ENCODE measurements at regions not wholly inside any gene's neighbourhood (a gene's known extent, or its start where the extent isn't known, plus 50 kb on each side); places are given as distances from the start of the nearest gene placed in this dataset.
A peak's percentile ranks its signal among the peaks of the same experiment; 100 is the strongest.

GRCh38 chr1:244224487-244225430 is 173.7 kb downstream of the ZBTB18 start:
- DNase-seq: no peak

GRCh38 chr1:244226435-244226834 is 175.4 kb downstream of the ZBTB18 start:
- DNase-seq: no peak

GRCh38 chr1:244230470-244230869 is 179.4 kb downstream of the ZBTB18 start:
- DNase-seq: no peak

GRCh38 chr1:244231193-244231571 is 180.1 kb downstream of the ZBTB18 start:
- no peak for DNase-seq

GRCh38 chr1:244231572-244232315 is 180.7 kb downstream of the ZBTB18 start:
- no peak for DNase-seq

GRCh38 chr1:244234009-244234643 is 183.0 kb downstream of the ZBTB18 start:
- DNase-seq: no peak

- DNase-seq: no peak
Measured at GRCh38 chr1:244235157-244235556, 184.1 kb downstream of the ZBTB18 start.

- no peak for DNase-seq
Measured at GRCh38 chr1:244236101-244236500, 185.0 kb downstream of the ZBTB18 start.

- no peak for DNase-seq
Measured at GRCh38 chr1:244236721-244237120, 185.6 kb downstream of the ZBTB18 start.

GRCh38 chr1:244237445-244237844 is 186.4 kb downstream of the ZBTB18 start:
- DNase-seq: no peak

- DNase-seq: no peak
Measured at GRCh38 chr1:244239261-244239770, 188.2 kb downstream of the ZBTB18 start.

- DNase-seq: peak; percentile 57
Measured at GRCh38 chr1:244241438-244241837, 190.4 kb downstream of the ZBTB18 start.

GRCh38 chr1:244242446-244242845 is 191.4 kb downstream of the ZBTB18 start:
- DNase-seq: no peak

GRCh38 chr1:244246334-244246733 is 195.3 kb downstream of the ZBTB18 start:
- no peak for DNase-seq

GRCh38 chr1:244248426-244248825 is 197.3 kb downstream of the ZBTB18 start:
- DNase-seq: no peak

GRCh38 chr1:244252211-244252610 is 199.5 kb downstream of the ADSS2 start:
- no peak for DNase-seq

GRCh38 chr1:244254467-244254866 is 197.2 kb downstream of the ADSS2 start:
- no peak for DNase-seq

GRCh38 chr1:244255426-244255965 is 196.2 kb downstream of the ADSS2 start:
- DNase-seq: no peak

GRCh38 chr1:244256086-244256676 is 195.5 kb downstream of the ADSS2 start:
- DNase-seq: peak; percentile 29

- no peak for DNase-seq
Measured at GRCh38 chr1:244264163-244264562, 187.5 kb downstream of the ADSS2 start.

GRCh38 chr1:244265507-244265906 is 186.2 kb downstream of the ADSS2 start:
- DNase-seq: no peak

GRCh38 chr1:244269169-244269568 is 182.5 kb downstream of the ADSS2 start:
- DNase-seq: no peak

- no peak for DNase-seq
Measured at GRCh38 chr1:244271004-244271403, 180.7 kb downstream of the ADSS2 start.
